HepG2 (cell line): ENCODE measurements at regions not wholly inside any gene's neighbourhood (a gene's known extent, or its start where the extent isn't known, plus 50 kb on each side); places are given as distances from the start of the nearest gene placed in this dataset.

Source experiments
- ATAC-seq: fragments of 200-7000 bp; cut with Tn5 transposase; 3 replicates; pipeline ENCODE4 v1.9.1; 2020; ENCODE audit warnings: mild to moderate bottlenecking, moderate library complexity
- BruUV-seq: library from RNA; stranded (reverse); fragments of 400-500 nt; replicated peaks from 2 replicates; lab custom pipeline; 2021; lab: Mats Ljungman, UMichigan
- CTCF ChIA-PET: fragments of 300-600 bp; formaldehyde crosslinking; extraction: SDS; loops from one replicate; lab custom pipeline; 2021; ENCODE audit warnings: low total read pairs, inconsistent platforms, low intra/inter-chr PET ratio; lab: Yijun Ruan, JAX
- POLR2A ChIA-PET: fragments of 350-600 bp; sonication (Branson Sonifier 250); formaldehyde crosslinking; loops from one replicate; lab custom pipeline; 2020; ENCODE audit warnings: antibody characterized with exemption, inconsistent platforms; lab: Yijun Ruan, JAX
- DNase-seq: peaks from one replicate; pipeline ENCODE4 v3.0.0-alpha.2; 2015; ENCODE audit warnings: low spot score
- FAIRE-seq: peaks from 3 replicates; lab custom pipeline; 2011; peaks lifted over from hg19 to GRCh38; lab: Jason Lieb, UNC
- H2AFZ ChIP-seq: one replicate; pipeline ENCODE4 v1.6.1; 2011; ENCODE audit warnings: low read length, inconsistent platforms
- H3K27ac ChIP-seq: fragments of 300-600 bp; 3 replicates; pipeline ENCODE4 v1.8.0; 2011; ENCODE audit warnings: mixed run types, mild to moderate bottlenecking, mixed read lengths, low read length, inconsistent platforms; ENCODE audit not compliant: insufficient read depth; ENCODE audit errors: extremely low read length
- H3K27me3 ChIP-seq, 2 experiments: fragments of 200-600 bp in 1 of 2; 2 replicates in 1 of 2; 3 replicates in 1 of 2; pipeline versions ENCODE4 v1.6.0 to v1.8.0; 2011; ENCODE audit warnings: low read length in 2 of 2, mild to moderate bottlenecking in 2 of 2, moderate library complexity in 2 of 2, inconsistent platforms in 1 of 2; ENCODE audit not compliant: insufficient read depth in 2 of 2, control insufficient read depth in 1 of 2
- H3K36me3 ChIP-seq, 2 experiments: fragments of 200-600 bp in 1 of 2; replicated peaks in 1 of 2; 2 replicates in 1 of 2; 3 replicates in 1 of 2; pipeline versions ENCODE4 v1.5.1 to v1.8.0; 2011; ENCODE audit warnings: low read length in 2 of 2, inconsistent platforms in 1 of 2; ENCODE audit not compliant: insufficient read depth in 2 of 2, control insufficient read depth in 1 of 2
- H3K4me1 ChIP-seq: 2 replicates; pipeline ENCODE4 v1.5.1; 2012; ENCODE audit warnings: low read length, inconsistent platforms; ENCODE audit not compliant: insufficient read depth
- H3K4me2 ChIP-seq: 2 replicates; pipeline ENCODE4 v1.6.0; 2011; ENCODE audit warnings: low read depth, low read length, inconsistent platforms
- H3K4me3 ChIP-seq, 3 experiments: fragments of 200-600 bp in 1 of 3; sonication (generic), shearing (Covaris generic) in 1 of 3; replicated peaks in 1 of 3; 2 replicates each; pipeline ENCODE4 v1.5.1; 2011 to 2016; ENCODE audit warnings: low read length in 3 of 3, inconsistent platforms in 2 of 3, low read depth in 2 of 3, mild to moderate bottlenecking in 2 of 3, control low read depth in 1 of 3, mixed read lengths in 1 of 3; ENCODE audit not compliant: insufficient read depth in 1 of 3
- H3K79me2 ChIP-seq: one replicate; pipeline ENCODE4 v1.6.1; 2011; ENCODE audit warnings: low read length, inconsistent platforms; ENCODE audit not compliant: insufficient read depth
- H3K9ac ChIP-seq: 2 replicates; pipeline ENCODE4 v1.6.0; 2011; ENCODE audit warnings: mild to moderate bottlenecking, low read depth, low read length, inconsistent platforms; ENCODE audit not compliant: insufficient read depth
- H3K9me3 ChIP-seq: 2 replicates; pipeline ENCODE4 v1.5.1; 2012; ENCODE audit warnings: mild to moderate bottlenecking, low read length
- H4K20me1 ChIP-seq: 2 replicates; pipeline ENCODE4 v1.6.0; 2011; ENCODE audit warnings: inconsistent platforms, mild to moderate bottlenecking, low read length, moderate library complexity; ENCODE audit not compliant: insufficient read depth
- GABPB1 ChIP-seq: IDR thresholded peaks from 2 replicates; pipeline ENCODE4 v1.6.1; 2016; ENCODE audit warnings: mild to moderate bottlenecking, missing genetic modification reagents, moderate library complexity, missing compliant biosample characterization
- MAZ ChIP-seq, 2 experiments: sonication (generic) in 1 of 2; formaldehyde crosslinking in 1 of 2; IDR thresholded peaks; 2 replicates each; pipeline versions ENCODE4 v1.5.0 to v1.6.1; 2012 to 2020; ENCODE audit warnings: low read depth in 2 of 2, mild to moderate bottlenecking in 2 of 2, borderline replicate concordance in 1 of 2, improper control_type of control experiment in 1 of 2, low read length in 1 of 2, missing genetic modification reagents in 1 of 2, moderate library complexity in 1 of 2
- MYPOP ChIP-seq: sonication (generic); formaldehyde crosslinking; IDR thresholded peaks from 2 replicates; pipeline ENCODE4 v1.8.1; 2023; ENCODE audit warnings: mild to moderate bottlenecking, moderate library complexity, missing genetic modification reagents
- NCOR1 ChIP-seq: fragments of 200-600 bp; sonication (generic); IDR thresholded peaks from 2 replicates; pipeline ENCODE4 v1.7.0; 2017; ENCODE audit warnings: antibody characterized with exemption, low read length, borderline replicate concordance
- NFAT5 ChIP-seq: sonication (generic); formaldehyde crosslinking; IDR thresholded peaks from 2 replicates; pipeline ENCODE4 v1.4.0; 2020; ENCODE audit warnings: missing genetic modification reagents
- ZNF205 ChIP-seq: IDR thresholded peaks from 2 replicates; pipeline ENCODE4 v1.6.1; 2018; ENCODE audit warnings: missing biosample characterization, missing genetic modification reagents
- ZNF281 ChIP-seq: sonication (generic); formaldehyde crosslinking; IDR thresholded peaks from 2 replicates; pipeline ENCODE4 v1.4.0; 2020; ENCODE audit warnings: missing genetic modification reagents, borderline replicate concordance
- ZNF609 ChIP-seq: sonication (generic); formaldehyde crosslinking; IDR thresholded peaks from 2 replicates; pipeline ENCODE4 v1.4.0; 2020; ENCODE audit warnings: mild to moderate bottlenecking, missing genetic modification reagents, borderline replicate concordance
- ZSCAN29 ChIP-seq: sonication (generic); formaldehyde crosslinking; conservative IDR thresholded peaks from 2 replicates; pipeline ENCODE4 v1.4.0; 2020; ENCODE audit warnings: mild to moderate bottlenecking, missing genetic modification reagents
- WGBS: methylation state at CpG from one replicate; pipeline ENCODE4 v1.1.6; 2017; ENCODE audit warnings: low lambda C conversion rate; 5-methylcytosine and 5-hydroxymethylcytosine counted together
- in situ Hi-C: cut with HindIII; loops from 2 replicates; pipeline ENCODE4 v1.10.0; 2017; ENCODE audit warnings: low pct_unique_long_range_greater_than_20kb; ENCODE audit not compliant: extremely low pct_ligation_motif_present
- intact Hi-C: fragments of 100-400 bp; cut with micrococcal nuclease; formaldehyde crosslinking; loops from one replicate; pipeline ENCODE4 v1.10.0; 2022; ENCODE audit not compliant: unreplicated experiment

GRCh38 chr15:66864871-66865281, 162.8 kb downstream of the SMAD6 start:
- Histone ChIP-seq H3K9ac (no peak overlapping the region), H3K4me1 (no peaks in the 10 kb centered on the region), H3K4me3 (no peak overlapping the region), H3K27me3 (peaks cover 2 to 9% of the 10 kb centered on the region in 2 experiments; a peak in 3 of 5 replicates), H3K79me2 (no peaks in the 10 kb centered on the region), H3K4me2 (no peak overlapping the region), H4K20me1 (no peaks in the 10 kb centered on the region), H3K36me3 (no peaks in the 10 kb centered on the region), H2AFZ (no peak overlapping the region), H3K27ac (no peak overlapping the region), H3K9me3 (no peaks in the 10 kb centered on the region)
- BruUV-seq: no TSS peak
- no peak for DNase-seq
- in situ Hi-C loops: no loop called here
- FAIRE-seq: no peak
- ATAC-seq: no peak
- CTCF ChIA-PET: no interaction called here
- 0% methylated on average over 1 of the region's 4 CpGs for WGBS
- intact Hi-C loops: no loop called here
- POLR2A ChIA-PET: no interaction called here
- TF ChIP-seq NFAT5 (CRISPR knock-in tag) (no peak), MAZ (IDR thresholded peaks at IDR 0.05; ENCODE audit: borderline replicate concordance, low read depth, low read length) (no peak), MAZ (CRISPR knock-in tag; IDR thresholded peaks at IDR 0.05; ENCODE audit: low read depth) (no peak), ZSCAN29 (CRISPR knock-in tag) (no peak), GABPB1 (CRISPR knock-in tag) (no peak), NCOR1 (no peak), MYPOP (no peak), ZNF281 (CRISPR knock-in tag) (no peak), ZNF205 (no peak), ZNF609 (CRISPR knock-in tag) (no peak)
